B cell (primary cell): ENCODE measurements at regions not wholly inside any gene's neighbourhood (a gene's known extent, or its start where the extent isn't known, plus 50 kb on each side); places are given as distances from the start of the nearest gene placed in this dataset.

Experiments
- ATAC-seq: fragments of 200-7000 bp; cut with Tn5 transposase; one replicate; pipeline ENCODE4 v1.10.0; 2021; ENCODE audit warnings: low read depth, mild to moderate bottlenecking, moderate number of reproducible peaks, moderate library complexity
- CTCF ChIA-PET: fragments of 350-600 bp; sonication (Branson Sonifier 250); formaldehyde crosslinking; loops from one replicate; lab custom pipeline; 2021; ENCODE audit warnings: antibody characterized with exemption, inconsistent platforms; lab: Charles Lee
- POLR2A ChIA-PET: fragments of 350-600 bp; sonication (Branson Sonifier 250); formaldehyde crosslinking; loops from one replicate; lab custom pipeline; 2021; ENCODE audit warnings: antibody characterized with exemption; lab: Charles Lee
- DNase-seq: peaks from one replicate; pipeline ENCODE4 v3.0.0; 2013
- H2AFZ ChIP-seq: 2 replicates; pipeline ENCODE4 v1.6.1; 2012; ENCODE audit warnings: mild to moderate bottlenecking, low read depth, low read length; ENCODE audit not compliant: insufficient read depth, poor library complexity, severe bottlenecking
- H3K27ac ChIP-seq, 2 donors: 1 replicate in 1 of 2; 2 replicates in 1 of 2; pipeline ENCODE4 v1.5.1; 2012 to 2013; ENCODE audit warnings: low read length in 2 of 2, mild to moderate bottlenecking in 2 of 2, moderate library complexity in 1 of 2
- H3K27me3 ChIP-seq, 4 experiments: fragments of 200-600 bp in 1 of 4; sonication (generic) in 1 of 4; replicated peaks in 1 of 4; 1 replicate in 2 of 4; 2 replicates in 2 of 4; pipeline versions ENCODE4 v1.6.1 to v1.7.0; 2013 to 2016; ENCODE audit warnings: low read length in 3 of 4, mild to moderate bottlenecking in 2 of 4, mixed read lengths in 1 of 4, moderate library complexity in 1 of 4; ENCODE audit not compliant: insufficient read depth in 4 of 4, control insufficient read depth in 3 of 4; ENCODE audit errors: control extremely low read depth in 1 of 4
- H3K36me3 ChIP-seq, 2 experiments: replicated peaks in 1 of 2; 1 replicate in 1 of 2; 2 replicates in 1 of 2; pipeline versions ENCODE4 v1.6.1 to v1.7.1; 2013; ENCODE audit warnings: low read length in 1 of 2; ENCODE audit not compliant: insufficient read depth in 2 of 2, control insufficient read depth in 1 of 2; ENCODE audit errors: control extremely low read depth in 1 of 2, extremely low read depth in 1 of 2
- H3K4me1 ChIP-seq, 2 donors: fragments of 200-600 bp in 1 of 2; sonication (generic) in 1 of 2; 1 replicate in 1 of 2; 2 replicates in 1 of 2; pipeline versions ENCODE4 v1.5.1 to v1.6.1; 2013 to 2017; ENCODE audit warnings: low read length in 2 of 2; ENCODE audit not compliant: control insufficient read depth in 2 of 2, insufficient read depth in 2 of 2
- H3K4me2 ChIP-seq: replicated peaks from 2 replicates; pipeline ENCODE3; 2012; ENCODE audit warnings: mild to moderate bottlenecking, low read depth, low read length; ENCODE audit not compliant: poor library complexity, severe bottlenecking
- H3K4me3 ChIP-seq, 5 experiments: fragments of 200-600 bp in 1 of 5; sonication (generic) in 1 of 5; 1 replicate in 3 of 5; 2 replicates in 2 of 5; pipeline versions ENCODE4 v1.5.1 to v1.7.0; 2011 to 2016; ENCODE audit warnings: low read length in 4 of 5, mild to moderate bottlenecking in 4 of 5, low read depth in 2 of 5, control low read depth in 1 of 5, moderate library complexity in 1 of 5; ENCODE audit not compliant: insufficient read depth in 1 of 5; ENCODE audit errors: control extremely low read depth in 1 of 5, extremely low read depth in 1 of 5
- H3K79me2 ChIP-seq: fragments of 200-600 bp; sonication (generic); one replicate; pipeline ENCODE4 v1.6.0; 2016; ENCODE audit warnings: low read length; ENCODE audit not compliant: control insufficient read depth, insufficient read depth
- H3K9ac ChIP-seq: fragments of 200-600 bp; sonication (generic); 2 replicates; pipeline ENCODE4 v1.6.1; 2017; ENCODE audit warnings: mild to moderate bottlenecking, low read length, moderate library complexity
- H3K9me3 ChIP-seq, 3 donors: one replicate each; pipeline versions ENCODE4 v1.6.1 to v1.7.1; 2013; ENCODE audit warnings: low read length in 2 of 3; ENCODE audit not compliant: control insufficient read depth in 2 of 3, insufficient read depth in 1 of 3; ENCODE audit errors: control extremely low read depth in 1 of 3
- H4K20me1 ChIP-seq: 2 replicates; pipeline ENCODE4 v1.6.0; 2012; ENCODE audit warnings: mild to moderate bottlenecking, low read length; ENCODE audit not compliant: insufficient read depth, control insufficient read depth, poor library complexity, severe bottlenecking
- H3K27ac Mint-ChIP-seq: one replicate; pipeline ENCODE4 v1.8.0; 2021; ENCODE audit warnings: mixed read lengths
- H3K27me3 Mint-ChIP-seq: one replicate; pipeline ENCODE4 v1.8.0; 2021; ENCODE audit warnings: mixed read lengths
- H3K4me1 Mint-ChIP-seq: one replicate; pipeline ENCODE4 v1.8.0; 2021; ENCODE audit warnings: mixed read lengths
- H3K4me3 Mint-ChIP-seq: one replicate; pipeline ENCODE4 v1.8.0; 2021; ENCODE audit warnings: mixed read lengths
- H3K9me3 Mint-ChIP-seq: one replicate; pipeline ENCODE4 v1.8.0; 2022; ENCODE audit warnings: mixed read lengths; ENCODE audit not compliant: insufficient read depth
- EZH2 ChIP-seq: IDR thresholded peaks from 2 replicates; pipeline ENCODE4 v1.6.1; 2012; ENCODE audit warnings: borderline replicate concordance, low read depth, mild to moderate bottlenecking, moderate library complexity, low read length; ENCODE audit not compliant: insufficient read depth, poor library complexity, severe bottlenecking
- WGBS: methylation state at CpG from one replicate; pipeline ENCODE4 v1.1.5; 2013; ENCODE audit warnings: missing lambda C conversion rate; ENCODE audit not compliant: insufficient coverage; 5-methylcytosine and 5-hydroxymethylcytosine counted together
- intact Hi-C: fragments of 100-400 bp; cut with micrococcal nuclease; formaldehyde crosslinking; loops from one replicate; pipeline ENCODE4 v1.10.0; 2022
- TF ChIP-seq, protein P1 (sequence below): fragments of 200-600 bp; IDR thresholded peaks from one replicate; pipeline ENCODE4 v1.8.0; 2022; ENCODE audit warnings: antibody characterized with exemption, mild to moderate bottlenecking

DNA sequence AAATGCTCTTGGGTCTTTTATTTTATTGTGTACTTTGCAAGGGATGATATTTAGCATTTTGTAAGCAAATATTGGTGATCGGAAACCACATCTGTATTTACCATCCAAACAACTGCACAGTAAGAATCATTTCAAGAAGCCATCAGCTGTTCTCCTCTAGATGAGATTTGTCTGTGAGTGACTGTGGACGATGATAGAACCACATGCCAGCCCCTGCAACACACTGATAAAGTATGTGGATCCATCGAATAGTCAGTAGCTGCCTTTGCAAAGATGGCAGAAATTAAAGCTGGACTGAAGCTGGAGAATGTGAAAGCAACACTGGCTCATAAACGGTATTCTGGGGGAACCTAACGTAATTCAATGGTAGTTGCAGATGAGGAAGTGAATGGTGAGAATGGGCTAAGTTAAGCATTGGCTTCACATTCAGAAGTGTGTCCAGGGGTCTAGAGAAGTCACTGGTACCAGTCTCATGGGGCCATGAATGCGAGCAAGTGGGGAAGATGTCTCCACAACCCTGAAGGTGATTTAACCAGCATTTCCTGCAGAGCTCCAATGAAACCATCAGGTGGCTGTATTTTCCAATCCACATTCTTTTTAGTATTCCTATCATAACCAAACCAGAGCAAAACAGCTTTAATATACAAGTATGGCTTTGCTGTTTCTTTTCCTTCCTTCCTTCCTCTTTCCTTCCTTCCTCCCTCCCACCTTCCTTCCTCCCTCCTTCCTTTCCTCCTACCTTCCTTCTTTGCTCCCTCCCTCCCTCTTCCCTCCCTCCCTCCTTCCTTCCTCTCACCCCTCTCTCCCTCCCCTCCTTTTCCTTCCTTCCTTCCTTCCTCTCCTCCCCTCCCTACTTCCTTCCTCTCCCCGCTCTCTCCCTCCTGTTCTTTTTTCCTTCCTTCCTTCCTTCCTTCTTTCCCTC lies 169.4 kb downstream of the ABCA8 start:
- Histone ChIP-seq H3K4me1 (peaks cover 2 to 4% of the 10 kb centered on the region in 2 donors), H3K9me3 (peaks cover 0 to 2% (median 0%) of the 10 kb centered on the region in 3 donors), H3K9ac (no peak overlapping the region), H3K36me3 (no peaks in the 10 kb centered on the region), H3K4me2 (no peak overlapping the region), H3K27me3 (peaks cover 0 to 3% (median 0%) of the 10 kb centered on the region in 4 experiments), H4K20me1 (no peaks in the 10 kb centered on the region), H3K79me2 (no peaks in the 10 kb centered on the region), H2AFZ (no peak overlapping the region), H3K4me3 (no peak overlapping the region), H3K27ac (no peak overlapping the region)
- DNase-seq, result no peak
- H3K4me3 Mint-ChIP-seq, result no peak overlapping the region
- no peak overlapping the region for H3K27ac Mint-ChIP-seq
- TF ChIP-seq, protein P1, sequence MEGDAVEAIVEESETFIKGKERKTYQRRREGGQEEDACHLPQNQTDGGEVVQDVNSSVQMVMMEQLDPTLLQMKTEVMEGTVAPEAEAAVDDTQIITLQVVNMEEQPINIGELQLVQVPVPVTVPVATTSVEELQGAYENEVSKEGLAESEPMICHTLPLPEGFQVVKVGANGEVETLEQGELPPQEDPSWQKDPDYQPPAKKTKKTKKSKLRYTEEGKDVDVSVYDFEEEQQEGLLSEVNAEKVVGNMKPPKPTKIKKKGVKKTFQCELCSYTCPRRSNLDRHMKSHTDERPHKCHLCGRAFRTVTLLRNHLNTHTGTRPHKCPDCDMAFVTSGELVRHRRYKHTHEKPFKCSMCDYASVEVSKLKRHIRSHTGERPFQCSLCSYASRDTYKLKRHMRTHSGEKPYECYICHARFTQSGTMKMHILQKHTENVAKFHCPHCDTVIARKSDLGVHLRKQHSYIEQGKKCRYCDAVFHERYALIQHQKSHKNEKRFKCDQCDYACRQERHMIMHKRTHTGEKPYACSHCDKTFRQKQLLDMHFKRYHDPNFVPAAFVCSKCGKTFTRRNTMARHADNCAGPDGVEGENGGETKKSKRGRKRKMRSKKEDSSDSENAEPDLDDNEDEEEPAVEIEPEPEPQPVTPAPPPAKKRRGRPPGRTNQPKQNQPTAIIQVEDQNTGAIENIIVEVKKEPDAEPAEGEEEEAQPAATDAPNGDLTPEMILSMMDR, result no peak
- no peak for TF ChIP-seq EZH2
- H3K27me3 Mint-ChIP-seq, result peaks cover 11% of the 10 kb centered on the region
- H3K9me3 Mint-ChIP-seq, result no peaks in the 10 kb centered on the region
- ChIA-PET POLR2A (no interaction called here), CTCF (interaction anchor here (1.2 to 2.3 kb wide), 3 partner anchors 8 to 14 kb away, joined by 3 to 14 read pairs (median 6); no protein-coding TSS in a partner anchor)
- no peak for ATAC-seq
- H3K4me1 Mint-ChIP-seq, result peaks cover 3% of the 10 kb centered on the region
- 92% methylated on average over 3 of the region's 7 CpGs for WGBS
- intact Hi-C loops, result no loop called here

DNA sequence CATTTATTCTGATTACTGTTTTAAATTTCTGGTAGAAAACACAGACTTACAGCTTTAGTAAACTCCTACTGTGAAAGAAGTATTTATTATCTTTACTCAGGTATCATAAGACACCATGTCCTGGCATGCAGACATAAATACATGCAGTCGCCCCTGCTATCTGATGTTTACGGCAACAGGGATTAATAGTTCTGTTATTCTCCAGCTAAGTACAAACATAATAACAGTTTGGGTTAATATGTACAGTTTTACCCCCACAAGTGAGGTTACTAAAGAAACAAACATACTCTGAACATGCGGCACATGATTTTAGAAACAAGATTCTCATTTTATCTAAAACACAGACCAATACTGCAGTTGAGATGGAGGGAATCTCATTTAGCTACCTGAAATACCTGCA lies 170.8 kb downstream of the ABCA8 start:
- Histone ChIP-seq H3K9ac (no peak overlapping the region), H3K79me2 (no peaks in the 10 kb centered on the region), H3K4me2 (no peak overlapping the region), H3K27ac (no peak overlapping the region), H2AFZ (no peak overlapping the region), H3K36me3 (no peaks in the 10 kb centered on the region), H3K4me1 (no peaks in the 10 kb centered on the region), H3K4me3 (no peak overlapping the region), H4K20me1 (no peaks in the 10 kb centered on the region), H3K27me3 (peaks cover 0 to 3% (median 0%) of the 10 kb centered on the region in 4 experiments), H3K9me3 (peaks cover 0 to 2% (median 0%) of the 10 kb centered on the region in 3 donors)
- no peak overlapping the region for H3K4me3 Mint-ChIP-seq
- no CpG with 5 or more reads among the region's 3 CpGs for WGBS
- TF ChIP-seq EZH2, result no peak
- TF ChIP-seq, protein P1, result no peak
- H3K9me3 Mint-ChIP-seq, result no peaks in the 10 kb centered on the region
- H3K4me1 Mint-ChIP-seq, result no peaks in the 10 kb centered on the region
- H3K27me3 Mint-ChIP-seq, result peaks cover 11% of the 10 kb centered on the region
- ChIA-PET POLR2A (no interaction called here), CTCF (interaction anchor here (1.4 to 2.3 kb wide), 3 partner anchors 9 to 463 kb away, joined by 4 to 14 read pairs (median 6); no protein-coding TSS in a partner anchor)
- intact Hi-C loops, result no loop called here
- no peak overlapping the region for H3K27ac Mint-ChIP-seq
- DNase-seq, result no peak
- no peak for ATAC-seq
